Fibroblast of the conjunctiva (primary cell): ENCODE measurements at regions not wholly inside any gene's neighbourhood (a gene's known extent, or its start where the extent isn't known, plus 50 kb on each side); places are given as distances from the start of the nearest gene placed in this dataset.

Experiments used
- DNase-seq: peaks from one replicate; pipeline ENCODE4 v3.0.0-alpha.2; 2010; ENCODE audit warnings: low read depth

DNA sequence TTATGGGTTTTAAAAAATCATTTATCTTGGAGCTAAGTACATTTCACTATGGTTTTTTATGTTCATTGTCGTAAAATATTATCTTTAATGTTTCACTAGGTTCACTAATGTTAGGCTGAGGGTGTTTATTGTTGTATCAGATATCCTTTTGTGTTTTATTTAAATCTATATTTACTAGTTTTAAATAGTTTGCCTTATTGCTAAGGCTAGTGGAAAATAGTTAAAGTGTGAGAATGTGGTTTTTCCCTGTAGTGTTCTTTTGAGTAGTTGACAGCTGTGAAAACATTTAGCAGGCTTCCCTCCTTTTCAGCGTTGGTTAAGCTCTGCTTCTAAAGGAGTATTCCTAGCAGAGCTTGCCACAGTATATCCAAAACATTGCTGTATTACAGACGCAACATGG lies 139.0 kb downstream of the TM9SF2 start:
- no peak for DNase-seq

GRCh38 chr13:99639126-99639525 lies 137.9 kb downstream of the TM9SF2 start:
- DNase-seq = no peak

DNA sequence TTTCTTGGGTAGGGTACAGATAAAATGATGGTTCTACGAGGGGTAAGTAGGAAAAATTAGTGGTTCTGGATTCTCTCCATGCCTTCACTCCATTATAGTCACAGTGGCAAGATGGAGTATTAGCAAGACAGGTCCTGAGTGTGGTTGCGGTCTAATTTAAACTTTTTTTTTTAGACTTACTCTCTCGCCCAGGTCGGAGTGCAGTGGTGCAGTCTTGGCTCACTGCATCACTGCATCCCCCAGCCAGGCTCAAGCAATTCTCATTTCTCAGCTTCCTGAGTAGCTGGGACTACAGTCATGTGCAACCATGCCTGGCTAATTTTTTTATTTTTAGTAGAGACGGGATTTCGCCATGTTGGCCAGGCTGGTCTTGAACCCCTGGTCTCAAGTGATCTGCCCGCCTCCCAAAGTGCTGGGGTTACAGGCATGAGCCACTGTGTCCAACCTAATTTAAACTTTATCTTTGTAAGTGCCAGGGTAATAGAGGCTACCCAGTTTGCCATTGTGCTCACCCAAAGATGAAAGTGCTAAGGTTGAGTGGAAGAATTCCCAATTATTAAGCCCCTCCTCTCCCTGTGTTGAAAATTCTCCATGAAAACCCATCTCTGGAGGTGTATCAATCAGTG lies 135.6 kb downstream of the TM9SF2 start:
- DNase-seq = no peak

- no peak for DNase-seq
These were observed 135.0 kb downstream of the TM9SF2 start for GRCh38 chr13:99636306-99636705.

DNA sequence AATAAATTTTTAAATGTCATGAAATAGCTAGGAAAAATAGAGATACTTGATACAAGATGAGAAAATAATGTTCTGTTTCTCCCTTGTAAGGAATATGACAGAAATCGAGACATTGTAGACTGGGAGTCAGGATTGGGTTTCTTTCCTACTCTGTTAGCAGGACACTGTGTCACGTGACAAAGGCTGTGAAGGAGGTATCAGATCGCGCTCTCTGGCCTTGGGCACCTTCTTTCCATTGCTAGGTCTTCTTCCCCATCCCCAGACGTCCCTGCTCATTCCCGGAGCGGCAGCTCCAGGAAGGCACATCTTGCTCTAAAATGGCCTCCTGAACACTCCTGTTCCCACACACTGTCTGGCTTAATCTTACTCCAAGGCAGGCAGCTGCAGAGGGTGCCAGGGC lies 133.4 kb downstream of the TM9SF2 start:
- DNase-seq = no peak

DNA sequence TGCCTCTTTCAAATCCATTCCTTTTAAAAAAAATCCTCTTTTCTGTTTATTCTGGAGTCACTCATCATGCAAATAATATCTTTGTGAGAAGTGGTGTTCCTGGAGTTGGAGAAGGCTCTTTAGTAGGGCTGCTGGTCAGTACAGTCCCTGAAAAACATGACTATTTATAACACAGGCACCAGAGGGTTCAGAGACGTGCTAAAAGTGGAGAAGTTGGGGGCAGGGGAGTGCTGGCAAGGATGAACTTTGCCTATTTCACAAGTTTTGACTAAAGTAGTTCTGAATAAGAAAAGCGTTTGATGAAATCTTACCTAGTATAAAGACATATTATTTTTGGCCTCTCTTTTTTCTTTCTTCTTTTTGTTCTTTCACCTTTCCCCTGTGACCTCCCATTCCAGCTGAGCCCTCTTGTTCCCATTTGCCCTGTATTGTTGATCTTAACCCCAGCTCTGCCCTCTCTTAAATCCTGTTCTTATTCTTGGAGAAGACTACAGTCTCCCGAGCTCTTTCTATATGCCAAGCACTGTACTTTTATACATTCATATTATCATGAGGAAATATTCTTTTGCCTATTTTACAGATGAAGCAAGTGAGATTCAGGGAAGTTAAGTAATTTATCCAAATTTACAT lies 129.1 kb downstream of the TM9SF2 start:
- DNase-seq = no peak

- DNase-seq = no peak
These were observed 128.4 kb downstream of the TM9SF2 start for GRCh38 chr13:99629641-99630040.

GRCh38 chr13:99628442-99628841 lies 127.2 kb downstream of the TM9SF2 start:
- DNase-seq = no peak

DNA sequence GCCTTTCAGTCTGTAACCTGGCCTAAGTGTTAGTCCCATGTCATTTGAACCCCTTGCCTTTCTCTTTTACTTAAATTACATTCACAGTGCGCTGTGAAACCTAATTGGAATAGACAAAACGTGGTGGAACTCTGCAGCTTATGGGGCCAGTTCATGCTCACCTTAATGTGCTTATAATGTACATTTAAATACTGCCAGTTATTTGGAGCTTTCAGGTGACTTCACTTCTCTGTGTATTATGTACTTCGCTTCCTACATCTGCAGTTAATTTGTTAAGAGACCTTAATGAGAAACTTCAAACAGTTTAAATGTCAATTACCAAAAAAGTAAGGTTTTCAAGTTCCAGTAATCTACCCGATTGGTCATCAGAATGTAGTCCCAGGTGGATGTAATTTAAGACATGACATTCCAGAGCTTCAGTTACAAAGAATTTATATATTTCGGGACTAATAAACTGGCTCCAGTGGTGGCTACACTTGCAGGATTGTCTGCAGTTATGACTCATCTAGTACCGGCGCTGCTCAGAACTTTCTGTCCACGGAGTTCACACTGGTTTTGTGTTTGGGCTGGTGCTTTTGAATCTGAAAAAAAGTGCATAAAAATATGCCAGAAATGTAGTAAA lies 125.3 kb downstream of the TM9SF2 start:
- DNase-seq = peak; percentile 34

DNA sequence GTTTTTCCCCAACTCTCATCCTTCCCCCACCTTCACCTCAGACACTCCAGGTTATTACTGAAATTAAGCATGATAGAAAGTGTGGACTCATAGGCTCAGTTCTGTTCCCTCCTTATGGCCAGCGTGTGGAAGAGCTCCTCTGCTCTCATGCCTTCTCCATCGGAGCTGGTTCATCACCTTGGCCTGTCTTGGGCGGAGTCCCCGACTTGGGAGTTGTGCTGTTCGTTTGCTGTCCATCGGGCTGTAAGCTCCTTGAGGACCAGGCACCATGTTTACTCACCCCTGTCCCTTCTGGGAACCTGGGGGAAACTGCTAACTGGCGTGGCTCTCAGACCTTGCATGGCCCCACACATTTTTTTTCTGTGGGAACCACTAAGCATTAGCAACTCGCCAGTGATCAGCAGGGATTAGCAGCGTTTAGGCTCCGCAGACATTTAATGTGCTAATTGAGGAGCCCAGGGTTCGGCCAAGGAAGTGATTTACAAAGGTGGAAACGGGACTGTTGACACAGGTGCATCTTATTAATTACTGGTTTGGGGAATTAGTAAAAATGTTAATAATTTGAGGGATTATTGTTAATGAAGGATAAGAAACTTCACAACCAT lies 123.8 kb downstream of the TM9SF2 start:
- no peak for DNase-seq

- DNase-seq = no peak
These were observed 119.5 kb downstream of the TM9SF2 start for GRCh38 chr13:99620806-99621205.

- no peak for DNase-seq
These were observed 117.9 kb downstream of the TM9SF2 start for GRCh38 chr13:99619207-99619606.

- DNase-seq = peak; percentile 71
These were observed 116.4 kb downstream of the TM9SF2 start for GRCh38 chr13:99617474-99618255.

DNA sequence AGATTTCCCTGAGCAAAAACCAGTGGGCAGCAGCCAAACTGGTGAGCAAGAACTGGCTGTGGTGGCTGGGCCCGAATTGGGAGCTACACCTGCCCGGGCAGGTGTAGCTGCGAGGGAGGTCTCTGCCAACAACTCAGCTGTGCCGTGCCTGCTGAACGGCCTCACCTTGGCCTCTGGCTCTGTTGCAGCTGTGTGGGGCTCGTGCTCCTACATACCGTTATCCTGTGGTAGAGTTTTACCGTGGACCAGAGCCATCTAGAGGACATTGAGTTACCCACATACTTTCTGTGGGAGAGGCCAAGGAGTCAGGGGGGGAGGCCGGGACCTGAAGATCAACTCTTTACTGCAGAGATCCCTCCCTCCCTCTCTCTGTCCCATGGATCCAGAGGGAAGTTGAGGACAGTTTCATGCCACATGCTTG lies 113.2 kb downstream of the TM9SF2 start:
- DNase-seq = no peak
